ENCODE measurements at regions not wholly inside any gene's neighbourhood (a gene's known extent, or its start where the extent isn't known, plus 50 kb on each side); places are given as distances from the start of the nearest gene placed in this dataset.

DNA sequence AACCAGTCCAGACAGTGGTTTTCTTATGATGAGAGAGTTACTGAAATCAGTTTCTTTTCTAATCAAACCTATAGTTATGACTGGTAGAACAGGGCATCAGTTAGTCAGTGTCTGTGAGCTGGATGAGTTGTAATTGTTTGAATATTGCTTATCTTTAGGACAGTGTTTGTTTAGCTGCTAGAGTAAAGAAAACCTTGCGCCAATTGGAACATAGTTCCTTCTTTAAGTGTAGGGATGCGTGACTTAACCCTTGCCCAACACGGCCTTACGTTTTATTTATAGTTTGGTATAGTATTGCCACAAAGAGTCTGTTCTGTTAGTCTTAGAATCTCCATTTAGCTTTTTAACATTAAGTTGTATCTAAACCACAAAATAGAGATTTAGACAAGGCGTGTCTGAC, 572.6 kb downstream of the SLC16A7 start:
- H3K4me3 ChIP-seq (ENCODE audit: low read depth, low read length) = no peak overlapping the region
- H3K9me3 ChIP-seq (ENCODE audit: control insufficient read depth, insufficient read depth, low read depth, low read length) = no peaks in the 10 kb centered on the region
- ChIA-PET CTCF (no interaction called here), POLR2A (no interaction called here)
- no peak for TF ChIP-seq ZNF658 (tag by site-specific recombination; IDR thresholded peaks at IDR 0.05)
- TF ChIP-seq ZNF548 (tag by site-specific recombination; IDR thresholded peaks at IDR 0.05) = no peak
- H3K36me3 ChIP-seq (ENCODE audit: control insufficient read depth in 2 of 2, insufficient read depth in 1 of 2, low read length in 2 of 2) = no peaks in the 10 kb centered on the region
- no peaks in the 10 kb centered on the region for H3K4me1 ChIP-seq (ENCODE audit: control insufficient read depth, insufficient read depth, low read length)
- H3K27ac ChIP-seq (ENCODE audit: extremely low read depth, low read depth, low read length) = no peak overlapping the region

DNA sequence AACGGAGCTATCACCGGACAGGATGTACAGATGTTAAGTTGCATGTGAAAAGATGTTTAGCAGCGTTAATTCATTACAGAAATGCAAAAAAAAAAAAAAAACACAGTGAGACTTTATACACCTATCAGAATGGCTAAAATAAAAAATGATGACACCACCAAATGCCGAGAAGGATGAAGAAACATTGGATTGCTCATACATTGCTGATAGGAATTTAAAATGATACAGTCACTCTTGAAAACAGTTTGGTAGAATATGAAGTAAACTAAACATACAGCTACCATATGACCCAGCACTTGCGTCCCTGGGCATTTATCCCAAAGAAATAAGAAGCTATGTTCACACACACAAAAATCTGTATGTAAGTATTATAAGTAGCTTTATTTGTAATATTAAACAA, 574.1 kb downstream of the SLC16A7 start:
- Histone ChIP-seq H3K9me3 (ENCODE audit: control insufficient read depth, insufficient read depth, low read depth, low read length) (no peaks in the 10 kb centered on the region), H3K4me3 (ENCODE audit: low read depth, low read length) (no peak overlapping the region), H3K4me1 (ENCODE audit: control insufficient read depth, insufficient read depth, low read length) (no peaks in the 10 kb centered on the region), H3K27ac (ENCODE audit: extremely low read depth, low read depth, low read length) (no peak overlapping the region), H3K36me3 (ENCODE audit: control insufficient read depth in 2 of 2, insufficient read depth in 1 of 2, low read length in 2 of 2) (no peaks in the 10 kb centered on the region)
- ChIA-PET CTCF (no interaction called here), POLR2A (no interaction called here)
- TF ChIP-seq ZNF792 (tag by site-specific recombination; IDR thresholded peaks at IDR 0.05) = no peak
- no peak for TF ChIP-seq ZNF548 (tag by site-specific recombination; IDR thresholded peaks at IDR 0.05)
- no peak for TF ChIP-seq ZBTB21 (tag by site-specific recombination; IDR thresholded peaks at IDR 0.05)
- no peak for TF ChIP-seq ZNF501 (tag by site-specific recombination; IDR thresholded peaks at IDR 0.05)
- TF ChIP-seq, protein P1, sequence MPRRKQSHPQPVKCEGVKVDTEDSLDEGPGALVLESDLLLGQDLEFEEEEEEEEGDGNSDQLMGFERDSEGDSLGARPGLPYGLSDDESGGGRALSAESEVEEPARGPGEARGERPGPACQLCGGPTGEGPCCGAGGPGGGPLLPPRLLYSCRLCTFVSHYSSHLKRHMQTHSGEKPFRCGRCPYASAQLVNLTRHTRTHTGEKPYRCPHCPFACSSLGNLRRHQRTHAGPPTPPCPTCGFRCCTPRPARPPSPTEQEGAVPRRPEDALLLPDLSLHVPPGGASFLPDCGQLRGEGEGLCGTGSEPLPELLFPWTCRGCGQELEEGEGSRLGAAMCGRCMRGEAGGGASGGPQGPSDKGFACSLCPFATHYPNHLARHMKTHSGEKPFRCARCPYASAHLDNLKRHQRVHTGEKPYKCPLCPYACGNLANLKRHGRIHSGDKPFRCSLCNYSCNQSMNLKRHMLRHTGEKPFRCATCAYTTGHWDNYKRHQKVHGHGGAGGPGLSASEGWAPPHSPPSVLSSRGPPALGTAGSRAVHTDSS (tag by site-specific recombination; IDR thresholded peaks at IDR 0.05) = no peak
- TF ChIP-seq, protein P2, sequence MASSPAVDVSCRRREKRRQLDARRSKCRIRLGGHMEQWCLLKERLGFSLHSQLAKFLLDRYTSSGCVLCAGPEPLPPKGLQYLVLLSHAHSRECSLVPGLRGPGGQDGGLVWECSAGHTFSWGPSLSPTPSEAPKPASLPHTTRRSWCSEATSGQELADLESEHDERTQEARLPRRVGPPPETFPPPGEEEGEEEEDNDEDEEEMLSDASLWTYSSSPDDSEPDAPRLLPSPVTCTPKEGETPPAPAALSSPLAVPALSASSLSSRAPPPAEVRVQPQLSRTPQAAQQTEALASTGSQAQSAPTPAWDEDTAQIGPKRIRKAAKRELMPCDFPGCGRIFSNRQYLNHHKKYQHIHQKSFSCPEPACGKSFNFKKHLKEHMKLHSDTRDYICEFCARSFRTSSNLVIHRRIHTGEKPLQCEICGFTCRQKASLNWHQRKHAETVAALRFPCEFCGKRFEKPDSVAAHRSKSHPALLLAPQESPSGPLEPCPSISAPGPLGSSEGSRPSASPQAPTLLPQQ (tag by site-specific recombination; IDR thresholded peaks at IDR 0.05) = no peak
- no peak for TF ChIP-seq ZNF560 (tag by site-specific recombination; IDR thresholded peaks at IDR 0.05; ENCODE audit: borderline replicate concordance)
- TF ChIP-seq ZNF664 (tag by site-specific recombination; IDR thresholded peaks at IDR 0.05) = no peak
- TF ChIP-seq ZNF19 (tag by site-specific recombination; IDR thresholded peaks at IDR 0.05; ENCODE audit: low read depth) = no peak
- TF ChIP-seq ZFHX2 (tag by site-specific recombination; conservative IDR thresholded peaks at IDR 0.05) = no peak
- TF ChIP-seq SCRT1 (tag by site-specific recombination; IDR thresholded peaks at IDR 0.05; ENCODE audit: borderline replicate concordance) = no peak
- no peak for TF ChIP-seq ZSCAN16 (tag by site-specific recombination; IDR thresholded peaks at IDR 0.05)
- TF ChIP-seq ZNF266 (tag by site-specific recombination; IDR thresholded peaks at IDR 0.05; ENCODE audit: low read depth) = no peak
- TF ChIP-seq ZNF169 (tag by site-specific recombination; IDR thresholded peaks at IDR 0.05) = no peak
- TF ChIP-seq ZNF16 (tag by site-specific recombination; IDR thresholded peaks at IDR 0.05; ENCODE audit: low read depth) = no peak

DNA sequence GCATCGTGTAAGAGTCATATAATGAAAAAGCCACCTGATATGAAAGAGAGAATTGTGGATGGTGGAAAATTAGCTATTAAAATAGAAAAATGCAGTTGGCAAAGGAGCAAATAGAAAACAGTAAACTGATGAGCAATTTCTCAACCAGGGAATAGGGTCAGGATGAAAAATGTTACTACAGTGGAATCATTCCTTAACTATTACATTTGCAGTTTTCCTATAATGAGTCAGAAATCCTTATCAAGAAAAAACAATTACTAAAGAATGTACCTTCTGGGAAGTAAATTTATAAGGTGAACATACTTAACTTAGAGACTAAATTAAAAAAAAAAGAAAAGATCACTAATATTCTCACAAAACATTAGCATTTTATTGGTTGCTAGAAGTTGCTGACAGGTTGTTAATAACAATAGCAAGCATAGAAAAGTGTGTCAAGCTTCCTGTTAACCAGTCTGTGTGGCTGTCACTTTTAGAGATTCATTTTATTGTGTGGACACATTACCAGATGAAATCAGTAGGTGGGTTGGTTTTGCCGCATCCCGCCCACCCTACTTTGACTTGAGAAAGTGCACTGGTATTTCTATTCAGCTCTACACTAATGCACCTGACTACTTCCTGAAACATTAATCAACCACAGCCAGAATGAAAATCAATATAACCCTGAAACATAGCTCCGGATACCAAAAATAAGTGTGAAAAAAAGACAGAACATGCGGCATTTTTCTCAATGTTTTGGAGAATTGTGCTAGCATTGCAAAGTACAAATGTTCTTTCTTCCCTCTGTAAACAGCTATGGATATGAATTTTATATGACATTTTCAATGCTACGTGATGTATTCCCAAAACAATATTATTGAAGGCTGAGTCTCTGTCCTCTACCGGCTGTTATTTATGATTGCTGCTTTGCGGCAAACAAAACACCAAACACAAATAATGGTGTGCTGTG, 576.7 kb downstream of the SLC16A7 start:
- Histone ChIP-seq H3K4me1 (ENCODE audit: control insufficient read depth, insufficient read depth, low read length) (no peaks in the 10 kb centered on the region), H3K4me3 (ENCODE audit: low read depth, low read length) (no peak overlapping the region), H3K9me3 (ENCODE audit: control insufficient read depth, insufficient read depth, low read depth, low read length) (no peaks in the 10 kb centered on the region), H3K27ac (ENCODE audit: extremely low read depth, low read depth, low read length) (no peak overlapping the region), H3K36me3 (ENCODE audit: control insufficient read depth in 2 of 2, insufficient read depth in 1 of 2, low read length in 2 of 2) (no peaks in the 10 kb centered on the region)
- POLR2A ChIA-PET = no interaction called here
- CTCF ChIA-PET = no interaction called here
- TF ChIP-seq OSR2 (tag by site-specific recombination; IDR thresholded peaks at IDR 0.05) (no peak), ZNF2 (tag by site-specific recombination; IDR thresholded peaks at IDR 0.05) (no peak), ZNF221 (tag by site-specific recombination; IDR thresholded peaks at IDR 0.05; ENCODE audit: borderline replicate concordance) (no peak), GLI2 (tag by site-specific recombination; IDR thresholded peaks at IDR 0.05; ENCODE audit: borderline replicate concordance, low read depth) (no peak), ZNF747 (tag by site-specific recombination; IDR thresholded peaks at IDR 0.05) (no peak), BCL11A (tag by site-specific recombination; IDR thresholded peaks at IDR 0.05; ENCODE audit: low read depth) (no peak), ZNF211 (tag by site-specific recombination; IDR thresholded peaks at IDR 0.05; ENCODE audit: low read depth) (no peak)
- TF ChIP-seq, protein P3, sequence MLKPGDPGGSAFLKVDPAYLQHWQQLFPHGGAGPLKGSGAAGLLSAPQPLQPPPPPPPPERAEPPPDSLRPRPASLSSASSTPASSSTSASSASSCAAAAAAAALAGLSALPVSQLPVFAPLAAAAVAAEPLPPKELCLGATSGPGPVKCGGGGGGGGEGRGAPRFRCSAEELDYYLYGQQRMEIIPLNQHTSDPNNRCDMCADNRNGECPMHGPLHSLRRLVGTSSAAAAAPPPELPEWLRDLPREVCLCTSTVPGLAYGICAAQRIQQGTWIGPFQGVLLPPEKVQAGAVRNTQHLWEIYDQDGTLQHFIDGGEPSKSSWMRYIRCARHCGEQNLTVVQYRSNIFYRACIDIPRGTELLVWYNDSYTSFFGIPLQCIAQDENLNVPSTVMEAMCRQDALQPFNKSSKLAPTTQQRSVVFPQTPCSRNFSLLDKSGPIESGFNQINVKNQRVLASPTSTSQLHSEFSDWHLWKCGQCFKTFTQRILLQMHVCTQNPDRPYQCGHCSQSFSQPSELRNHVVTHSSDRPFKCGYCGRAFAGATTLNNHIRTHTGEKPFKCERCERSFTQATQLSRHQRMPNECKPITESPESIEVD (tag by site-specific recombination; IDR thresholded peaks at IDR 0.05) = no peak
- TF ChIP-seq, protein P4, sequence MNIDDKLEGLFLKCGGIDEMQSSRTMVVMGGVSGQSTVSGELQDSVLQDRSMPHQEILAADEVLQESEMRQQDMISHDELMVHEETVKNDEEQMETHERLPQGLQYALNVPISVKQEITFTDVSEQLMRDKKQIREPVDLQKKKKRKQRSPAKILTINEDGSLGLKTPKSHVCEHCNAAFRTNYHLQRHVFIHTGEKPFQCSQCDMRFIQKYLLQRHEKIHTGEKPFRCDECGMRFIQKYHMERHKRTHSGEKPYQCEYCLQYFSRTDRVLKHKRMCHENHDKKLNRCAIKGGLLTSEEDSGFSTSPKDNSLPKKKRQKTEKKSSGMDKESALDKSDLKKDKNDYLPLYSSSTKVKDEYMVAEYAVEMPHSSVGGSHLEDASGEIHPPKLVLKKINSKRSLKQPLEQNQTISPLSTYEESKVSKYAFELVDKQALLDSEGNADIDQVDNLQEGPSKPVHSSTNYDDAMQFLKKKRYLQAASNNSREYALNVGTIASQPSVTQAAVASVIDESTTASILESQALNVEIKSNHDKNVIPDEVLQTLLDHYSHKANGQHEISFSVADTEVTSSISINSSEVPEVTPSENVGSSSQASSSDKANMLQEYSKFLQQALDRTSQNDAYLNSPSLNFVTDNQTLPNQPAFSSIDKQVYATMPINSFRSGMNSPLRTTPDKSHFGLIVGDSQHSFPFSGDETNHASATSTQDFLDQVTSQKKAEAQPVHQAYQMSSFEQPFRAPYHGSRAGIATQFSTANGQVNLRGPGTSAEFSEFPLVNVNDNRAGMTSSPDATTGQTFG (tag by site-specific recombination; IDR thresholded peaks at IDR 0.05; ENCODE audit: borderline replicate concordance) = no peak

Measured in HEK293 (cell line).